ENCODE measurements at regions not wholly inside any gene's neighbourhood (a gene's known extent, or its start where the extent isn't known, plus 50 kb on each side); places are given as distances from the start of the nearest gene placed in this dataset.

DNA sequence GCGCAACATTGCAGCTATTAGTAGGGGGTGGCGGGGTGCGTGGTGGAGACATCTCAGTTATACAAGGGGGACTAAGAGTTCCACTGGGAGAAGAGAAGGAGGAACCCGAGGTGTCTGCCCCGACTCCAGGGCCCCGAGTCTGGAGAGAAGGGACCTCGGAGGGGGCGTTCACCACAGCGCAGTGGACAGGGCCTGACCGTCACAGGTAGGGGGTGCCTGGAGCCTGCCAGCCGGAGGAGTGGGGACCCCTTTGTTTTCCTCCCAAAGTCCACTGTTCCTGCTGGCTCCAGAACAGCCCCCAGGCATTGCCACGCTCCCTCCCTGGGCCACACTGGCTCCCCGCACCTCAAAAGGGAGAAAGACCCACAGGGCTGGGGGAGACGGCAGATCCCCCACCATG lies 175.9 kb upstream of the TNRC6C start:
- TF ChIP-seq TAF1 (IDR thresholded peaks at IDR 0.05; ENCODE audit: borderline replicate concordance, insufficient read depth, low read length) (no peak), FOXP2 (optimal IDR thresholded peaks at IDR 0.05; ENCODE audit: borderline replicate concordance, extremely low read depth, extremely low read length, insufficient read depth) (no peak), POLR2AphosphoS5 (IDR thresholded peaks at IDR 0.05; ENCODE audit: low read depth, low read length) (no peak), SIN3A (IDR thresholded peaks at IDR 0.05; ENCODE audit: borderline replicate concordance, insufficient read depth, low read length) (no peak)
- TF ChIP-seq, protein P1, sequence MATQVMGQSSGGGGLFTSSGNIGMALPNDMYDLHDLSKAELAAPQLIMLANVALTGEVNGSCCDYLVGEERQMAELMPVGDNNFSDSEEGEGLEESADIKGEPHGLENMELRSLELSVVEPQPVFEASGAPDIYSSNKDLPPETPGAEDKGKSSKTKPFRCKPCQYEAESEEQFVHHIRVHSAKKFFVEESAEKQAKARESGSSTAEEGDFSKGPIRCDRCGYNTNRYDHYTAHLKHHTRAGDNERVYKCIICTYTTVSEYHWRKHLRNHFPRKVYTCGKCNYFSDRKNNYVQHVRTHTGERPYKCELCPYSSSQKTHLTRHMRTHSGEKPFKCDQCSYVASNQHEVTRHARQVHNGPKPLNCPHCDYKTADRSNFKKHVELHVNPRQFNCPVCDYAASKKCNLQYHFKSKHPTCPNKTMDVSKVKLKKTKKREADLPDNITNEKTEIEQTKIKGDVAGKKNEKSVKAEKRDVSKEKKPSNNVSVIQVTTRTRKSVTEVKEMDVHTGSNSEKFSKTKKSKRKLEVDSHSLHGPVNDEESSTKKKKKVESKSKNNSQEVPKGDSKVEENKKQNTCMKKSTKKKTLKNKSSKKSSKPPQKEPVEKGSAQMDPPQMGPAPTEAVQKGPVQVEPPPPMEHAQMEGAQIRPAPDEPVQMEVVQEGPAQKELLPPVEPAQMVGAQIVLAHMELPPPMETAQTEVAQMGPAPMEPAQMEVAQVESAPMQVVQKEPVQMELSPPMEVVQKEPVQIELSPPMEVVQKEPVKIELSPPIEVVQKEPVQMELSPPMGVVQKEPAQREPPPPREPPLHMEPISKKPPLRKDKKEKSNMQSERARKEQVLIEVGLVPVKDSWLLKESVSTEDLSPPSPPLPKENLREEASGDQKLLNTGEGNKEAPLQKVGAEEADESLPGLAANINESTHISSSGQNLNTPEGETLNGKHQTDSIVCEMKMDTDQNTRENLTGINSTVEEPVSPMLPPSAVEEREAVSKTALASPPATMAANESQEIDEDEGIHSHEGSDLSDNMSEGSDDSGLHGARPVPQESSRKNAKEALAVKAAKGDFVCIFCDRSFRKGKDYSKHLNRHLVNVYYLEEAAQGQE (IDR thresholded peaks at IDR 0.05; ENCODE audit: insufficient read depth in 1 of 2, low read depth in 2 of 2, low read length in 2 of 2) = no peak

DNA sequence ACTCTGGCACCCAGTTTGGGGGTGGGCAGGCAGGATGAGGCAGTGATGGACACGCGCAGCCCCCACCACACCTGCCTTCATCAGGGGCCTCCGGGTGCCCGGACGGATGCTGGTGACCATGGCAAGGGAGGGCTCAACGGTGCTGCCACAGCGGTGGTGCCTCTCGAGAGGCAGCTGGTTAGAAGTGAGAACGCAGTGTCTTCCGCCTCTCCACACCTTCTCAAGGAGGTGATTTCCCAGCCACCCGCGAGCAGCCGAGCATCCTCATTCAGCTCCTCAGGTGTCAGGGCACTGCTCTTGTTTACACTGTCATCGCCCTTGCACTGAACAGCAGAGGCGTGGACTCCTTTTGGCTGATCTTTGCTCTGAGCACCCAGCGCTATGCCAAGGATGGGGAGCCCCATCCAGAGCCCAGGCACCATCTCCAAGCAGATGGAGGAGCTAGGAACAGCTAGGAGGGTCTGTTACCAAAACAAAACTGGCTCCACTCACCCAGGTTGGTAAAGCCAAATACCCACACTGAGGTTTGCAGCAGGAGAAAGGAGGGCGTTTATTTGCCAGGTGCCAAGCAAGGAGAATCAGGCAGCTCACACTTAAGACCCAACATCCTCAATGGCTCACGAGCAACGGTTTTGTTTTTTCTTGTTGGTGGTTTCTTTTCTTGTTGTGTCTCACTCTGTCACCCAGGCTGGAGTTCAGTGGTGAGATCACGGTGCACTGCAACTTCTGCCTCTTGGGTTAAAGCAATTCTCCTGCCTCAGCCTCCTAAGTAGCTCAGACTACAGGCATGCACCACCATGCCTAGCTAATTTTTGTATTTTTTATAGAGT lies 174.3 kb upstream of the TNRC6C start:
- TF ChIP-seq SIN3A (IDR thresholded peaks at IDR 0.05; ENCODE audit: borderline replicate concordance, insufficient read depth, low read length) (no peak), POLR2AphosphoS5 (IDR thresholded peaks at IDR 0.05; ENCODE audit: low read depth, low read length) (no peak), FOXP2 (optimal IDR thresholded peaks at IDR 0.05; ENCODE audit: borderline replicate concordance, extremely low read depth, extremely low read length, insufficient read depth) (no peak), TAF1 (IDR thresholded peaks at IDR 0.05; ENCODE audit: borderline replicate concordance, insufficient read depth, low read length) (no peak)
- TF ChIP-seq, protein P1 (IDR thresholded peaks at IDR 0.05; ENCODE audit: insufficient read depth in 1 of 2, low read depth in 2 of 2, low read length in 2 of 2) = no peak

DNA sequence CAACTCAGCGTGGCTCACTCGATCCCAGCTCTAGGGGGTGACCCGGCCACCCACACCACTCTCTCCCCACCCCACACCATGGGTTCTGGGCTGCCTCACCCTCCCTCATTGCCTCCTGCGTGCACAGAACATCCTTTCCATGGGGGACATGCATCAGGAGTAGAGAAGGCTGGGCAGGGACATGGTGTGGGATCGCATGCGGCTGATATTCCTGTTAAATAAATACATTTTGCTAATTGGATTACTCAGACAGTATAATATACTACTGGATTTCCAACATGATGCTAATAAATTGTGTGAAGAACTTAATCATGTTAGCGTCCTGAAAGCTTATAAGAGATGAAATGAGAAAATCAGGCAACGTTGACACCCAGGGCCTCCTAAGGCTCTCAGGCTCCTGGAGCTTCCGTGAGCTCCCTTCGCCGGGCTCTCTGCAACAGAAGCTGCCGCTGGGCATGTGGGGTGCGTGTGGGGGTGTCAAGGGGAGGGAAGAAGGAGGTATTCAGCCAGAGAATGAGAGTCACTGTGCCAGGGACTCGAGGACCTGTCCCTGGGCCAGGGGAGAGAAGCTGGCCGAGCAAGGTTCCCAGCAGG lies 173.1 kb upstream of the TNRC6C start:
- TF ChIP-seq POLR2AphosphoS5 (IDR thresholded peaks at IDR 0.05; ENCODE audit: low read depth, low read length) (no peak), TAF1 (IDR thresholded peaks at IDR 0.05; ENCODE audit: borderline replicate concordance, insufficient read depth, low read length) (no peak), FOXP2 (optimal IDR thresholded peaks at IDR 0.05; ENCODE audit: borderline replicate concordance, extremely low read depth, extremely low read length, insufficient read depth) (no peak), SIN3A (IDR thresholded peaks at IDR 0.05; ENCODE audit: borderline replicate concordance, insufficient read depth, low read length) (no peak)
- TF ChIP-seq, protein P1 (IDR thresholded peaks at IDR 0.05; ENCODE audit: insufficient read depth in 1 of 2, low read depth in 2 of 2, low read length in 2 of 2) = no peak

DNA sequence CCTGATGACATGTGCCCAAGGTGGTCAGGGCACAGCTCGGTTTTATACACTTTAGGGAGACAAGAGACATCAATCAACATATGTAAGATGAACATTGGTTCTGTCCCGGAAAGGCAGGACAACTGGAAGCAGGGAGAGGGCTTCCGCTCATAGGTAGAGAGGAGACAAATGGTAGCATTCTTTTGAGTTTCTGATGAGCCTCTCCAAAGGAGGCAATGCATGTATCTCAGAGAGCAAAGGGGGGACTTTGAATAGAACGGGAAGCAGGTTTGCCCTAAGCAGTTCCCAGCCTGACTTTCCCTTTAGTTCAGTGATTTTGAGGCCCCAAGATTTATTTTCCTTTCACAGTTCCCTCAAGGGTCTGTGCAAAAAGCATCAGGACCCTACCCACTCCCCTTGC lies 172.4 kb upstream of the TNRC6C start:
- TF ChIP-seq POLR2AphosphoS5 (IDR thresholded peaks at IDR 0.05; ENCODE audit: low read depth, low read length) (no peak), FOXP2 (optimal IDR thresholded peaks at IDR 0.05; ENCODE audit: borderline replicate concordance, extremely low read depth, extremely low read length, insufficient read depth) (no peak), TAF1 (IDR thresholded peaks at IDR 0.05; ENCODE audit: borderline replicate concordance, insufficient read depth, low read length) (no peak), SIN3A (IDR thresholded peaks at IDR 0.05; ENCODE audit: borderline replicate concordance, insufficient read depth, low read length) (no peak)
- TF ChIP-seq, protein P1 (IDR thresholded peaks at IDR 0.05; ENCODE audit: insufficient read depth in 1 of 2, low read depth in 2 of 2, low read length in 2 of 2) = no peak

All from PFSK-1 (cell line).